HL-60 (cell line): ENCODE measurements at regions not wholly inside any gene's neighbourhood (a gene's known extent, or its start where the extent isn't known, plus 50 kb on each side); places are given as distances from the start of the nearest gene placed in this dataset.

ENCODE experiments used
- DNase-seq, 2 experiments: peaks; one replicate each; pipeline ENCODE4 v3.0.0-alpha.2; 2010 to 2020; ENCODE audit warnings: low read depth in 1 of 2, low spot score in 1 of 2
- H3K27ac ChIP-seq: fragments of 250-450 bp; sonication (Bioruptor Pico); replicated peaks from 2 replicates; pipeline ENCODE4 v1.5.1; 2020; ENCODE audit warnings: mild to moderate bottlenecking, moderate library complexity
- H3K27me3 ChIP-seq: fragments of 250-450 bp; sonication (Bioruptor Pico); 2 replicates; pipeline ENCODE4 v1.5.1; 2021; ENCODE audit warnings: mild to moderate bottlenecking, moderate library complexity; ENCODE audit not compliant: insufficient read depth, poor library complexity, severe bottlenecking
- H3K4me3 ChIP-seq: replicated peaks from 2 replicates; pipeline ENCODE4 v1.5.1; 2011; ENCODE audit warnings: mild to moderate bottlenecking, control low read depth, low read length; ENCODE audit not compliant: insufficient read depth
- GABPA ChIP-seq: IDR thresholded peaks from 2 replicates; pipeline ENCODE4 v1.6.1; 2012; ENCODE audit warnings: low read depth
- POLR2AphosphoS5 ChIP-seq: IDR thresholded peaks from 2 replicates; pipeline ENCODE4 v1.6.1; 2012; ENCODE audit warnings: low read depth
- REST ChIP-seq: IDR thresholded peaks from 2 replicates; pipeline ENCODE4 v1.6.1; 2012; ENCODE audit warnings: low read depth; ENCODE audit not compliant: insufficient replicate concordance
- SPI1 ChIP-seq: IDR thresholded peaks from 2 replicates; pipeline ENCODE4 v1.6.1; 2012; ENCODE audit warnings: low read depth, mild to moderate bottlenecking, borderline replicate concordance
- TF ChIP-seq, protein P1 (sequence below): IDR thresholded peaks from one replicate; pipeline ENCODE4 v1.5.1; 2011; ENCODE audit warnings: low read length, control low read depth, inconsistent platforms; ENCODE audit not compliant: insufficient read depth

DNA sequence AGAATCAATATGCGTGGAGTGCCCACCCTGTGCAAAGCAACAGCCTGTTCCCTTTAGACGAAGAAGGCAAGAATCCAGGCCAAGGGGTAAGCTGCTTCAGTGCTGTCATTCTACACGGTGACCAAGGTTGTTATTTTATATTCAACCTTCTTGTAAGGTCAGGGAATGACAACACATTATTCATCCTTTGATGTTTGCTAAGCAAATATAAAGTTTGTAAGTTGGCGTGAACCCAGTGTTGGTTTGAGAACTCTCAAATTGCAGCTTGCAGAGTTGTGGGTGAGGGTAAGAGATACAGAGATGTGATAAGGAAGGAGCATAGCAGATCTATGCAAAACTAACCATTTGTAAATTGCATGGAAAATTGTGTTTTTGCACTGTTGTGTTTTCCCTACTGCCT lies 436.7 kb downstream of the FGF9 start:
- Histone ChIP-seq H3K4me3 (no peak overlapping the region), H3K27ac (no peak overlapping the region), H3K27me3 (no peaks in the 10 kb centered on the region)
- no peak for DNase-seq
- TF ChIP-seq POLR2AphosphoS5 (no peak), GABPA (no peak)

DNA sequence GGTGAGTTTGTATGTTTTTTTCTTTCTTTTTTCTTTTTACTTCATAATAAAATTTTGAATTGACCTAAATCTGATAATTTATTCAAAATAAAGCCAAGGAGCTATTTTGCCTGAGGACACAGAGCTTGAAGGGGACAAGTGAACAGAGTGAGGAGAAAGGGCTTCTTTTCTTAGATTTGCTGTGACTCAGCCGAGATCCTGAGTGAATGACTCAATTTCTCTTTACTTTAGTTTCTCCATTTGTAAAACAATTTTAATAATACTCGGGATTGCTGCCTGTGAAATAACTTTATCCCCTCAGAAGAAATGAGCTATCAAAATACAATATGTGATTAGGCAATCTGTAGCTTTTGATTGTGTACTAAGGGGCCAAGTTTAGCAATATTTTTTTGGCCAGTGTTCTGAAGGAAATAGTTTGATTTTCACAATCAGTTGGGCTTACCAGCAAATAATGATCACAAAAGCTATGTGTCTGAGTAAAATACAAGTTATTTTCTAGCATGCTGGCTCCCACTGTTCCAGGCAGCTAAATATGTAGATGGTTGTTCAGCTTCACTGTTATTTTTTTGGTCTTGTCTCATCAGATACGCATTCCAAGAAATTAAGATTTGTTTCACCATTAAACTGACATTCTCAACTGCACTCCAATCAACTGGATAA lies 437.5 kb downstream of the FGF9 start:
- H3K27ac ChIP-seq, result no peak overlapping the region

GRCh38 chr13:22108979-22109378 lies 438.1 kb downstream of the FGF9 start:
- Histone ChIP-seq H3K27ac (no peak overlapping the region), H3K27me3 (no peaks in the 10 kb centered on the region), H3K4me3 (no peak overlapping the region)
- TF ChIP-seq REST, result no peak
- TF ChIP-seq, protein P1, sequence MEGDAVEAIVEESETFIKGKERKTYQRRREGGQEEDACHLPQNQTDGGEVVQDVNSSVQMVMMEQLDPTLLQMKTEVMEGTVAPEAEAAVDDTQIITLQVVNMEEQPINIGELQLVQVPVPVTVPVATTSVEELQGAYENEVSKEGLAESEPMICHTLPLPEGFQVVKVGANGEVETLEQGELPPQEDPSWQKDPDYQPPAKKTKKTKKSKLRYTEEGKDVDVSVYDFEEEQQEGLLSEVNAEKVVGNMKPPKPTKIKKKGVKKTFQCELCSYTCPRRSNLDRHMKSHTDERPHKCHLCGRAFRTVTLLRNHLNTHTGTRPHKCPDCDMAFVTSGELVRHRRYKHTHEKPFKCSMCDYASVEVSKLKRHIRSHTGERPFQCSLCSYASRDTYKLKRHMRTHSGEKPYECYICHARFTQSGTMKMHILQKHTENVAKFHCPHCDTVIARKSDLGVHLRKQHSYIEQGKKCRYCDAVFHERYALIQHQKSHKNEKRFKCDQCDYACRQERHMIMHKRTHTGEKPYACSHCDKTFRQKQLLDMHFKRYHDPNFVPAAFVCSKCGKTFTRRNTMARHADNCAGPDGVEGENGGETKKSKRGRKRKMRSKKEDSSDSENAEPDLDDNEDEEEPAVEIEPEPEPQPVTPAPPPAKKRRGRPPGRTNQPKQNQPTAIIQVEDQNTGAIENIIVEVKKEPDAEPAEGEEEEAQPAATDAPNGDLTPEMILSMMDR, result no peak
- no peak for TF ChIP-seq GABPA
- no peak for TF ChIP-seq POLR2AphosphoS5
- no peak for TF ChIP-seq SPI1
- DNase-seq, result no peak

More for the DNA sequence above, 437.5 kb downstream of the FGF9 start:
- H3K27me3 ChIP-seq, result no peaks in the 10 kb centered on the region
- TF ChIP-seq, protein P1, result no peak
- TF ChIP-seq GABPA (no peak), POLR2AphosphoS5 (no peak), SPI1 (no peak), REST (no peak)
- no peak overlapping the region for H3K4me3 ChIP-seq
- DNase-seq, result no peak

DNA sequence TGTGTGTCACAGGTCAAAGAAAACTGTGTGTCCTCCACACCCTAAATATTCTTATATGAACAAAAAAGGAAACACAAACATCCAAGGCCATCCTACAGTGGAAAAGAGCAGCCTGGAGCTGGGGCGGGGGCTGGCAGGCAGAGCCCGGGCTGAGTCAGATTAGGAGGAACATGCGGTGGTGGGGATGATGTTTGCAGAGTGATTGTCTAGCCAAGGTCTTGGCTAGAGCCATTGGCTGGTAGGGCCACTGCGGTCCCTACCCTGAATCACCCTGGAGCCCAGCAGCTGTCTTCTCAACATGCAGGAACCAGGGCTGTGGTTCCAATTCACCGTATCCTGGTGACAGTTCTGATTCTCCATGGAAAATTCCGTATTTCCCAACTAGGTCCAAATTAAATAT lies 439.5 kb downstream of the FGF9 start:
- H3K27ac ChIP-seq, result no peak overlapping the region
- TF ChIP-seq POLR2AphosphoS5 (no peak), SPI1 (no peak), GABPA (no peak), REST (no peak)
- TF ChIP-seq, protein P1, result no peak
- DNase-seq, result no peak
- H3K27me3 ChIP-seq, result no peaks in the 10 kb centered on the region
- H3K4me3 ChIP-seq, result no peak overlapping the region
